Body of pancreas (tissue), 4 donors: ENCODE measurements at regions not wholly inside any gene's neighbourhood (a gene's known extent, or its start where the extent isn't known, plus 50 kb on each side); places are given as distances from the start of the nearest gene placed in this dataset.

ENCODE experiments used
- ATAC-seq: fragments of 150-250 bp; one replicate; pipeline ENCODE4 v1.9.1; 2016
- DNase-seq, 4 donors: peaks; one replicate each; pipeline ENCODE4 v3.0.0-alpha.2; 2019
- H3K27ac ChIP-seq, 4 donors: fragments of 200-600 bp; sonication (generic); 1 replicate in 3 of 4; 2 replicates in 1 of 4; pipeline versions ENCODE4 v1.5.1 to v1.6.1; 2016 to 2019; ENCODE audit warnings: mild to moderate bottlenecking in 1 of 4, mixed read lengths in 1 of 4, moderate library complexity in 1 of 4
- H3K27me3 ChIP-seq, 2 donors: fragments of 200-600 bp; sonication (generic); one replicate each; pipeline ENCODE4 v1.6.0; 2016; ENCODE audit warnings: mild to moderate bottlenecking in 1 of 2
- H3K36me3 ChIP-seq, 2 donors: fragments of 200-600 bp; sonication (generic); replicated peaks in 1 of 2; 2 replicates each; pipeline ENCODE4 v1.5.1; 2016; ENCODE audit warnings: low read depth in 2 of 2; ENCODE audit not compliant: insufficient read depth in 1 of 2
- H3K4me1 ChIP-seq: fragments of 200-600 bp; sonication (generic); one replicate; pipeline ENCODE4 v1.6.0; 2016
- H3K4me3 ChIP-seq, 2 donors: fragments of 200-600 bp; sonication (generic); 1 replicate in 1 of 2; 2 replicates in 1 of 2; pipeline ENCODE4 v1.5.1; 2016 to 2019
- H3K9me3 ChIP-seq, 3 donors: fragments of 200-600 bp; sonication (generic); 1 replicate in 2 of 3; 2 replicates in 1 of 3; pipeline ENCODE4 v1.5.1; 2016
- POLR2A ChIP-seq, 3 donors: fragments of 450-650 bp; IDR thresholded peaks; one replicate each; pipeline ENCODE4 v1.6.1; 2016; ENCODE audit warnings: antibody characterized with exemption in 3 of 3, mild to moderate bottlenecking in 2 of 3
- WGBS, 2 donors: methylation state at CpG; one replicate each; pipeline ENCODE4 v1.1.5; 2017; 5-methylcytosine and 5-hydroxymethylcytosine counted together
- intact Hi-C: fragments of 100-400 bp; cut with DNase I; formaldehyde crosslinking; loops from one replicate; pipeline ENCODE4 v1.15.1; 2023
- TF ChIP-seq, protein P1 (sequence below), 7 experiments: fragments of 450-650 bp in 4 of 7; fragments of 200-600 bp in 3 of 7; sonication (generic) in 3 of 7; IDR thresholded peaks; one replicate each; pipeline ENCODE4 v1.5.1; 2016 to 2019; ENCODE audit warnings: antibody characterized with exemption in 7 of 7

GRCh38 chr16:87085441-87085840 lies 231.8 kb downstream of the C16orf95 start:
- intact Hi-C loops = no loop called here
- Histone ChIP-seq H3K27ac (no peak overlapping the region), H3K36me3 (no peaks in the 10 kb centered on the region), H3K4me1 (no peaks in the 10 kb centered on the region), H3K4me3 (no peak overlapping the region), H3K27me3 (no peaks in the 10 kb centered on the region), H3K9me3 (peaks cover 0 to 14% (median 0%) of the 10 kb centered on the region in 3 donors)
- DNase-seq (no peak), ATAC-seq (no peak)
- TF ChIP-seq, protein P1, sequence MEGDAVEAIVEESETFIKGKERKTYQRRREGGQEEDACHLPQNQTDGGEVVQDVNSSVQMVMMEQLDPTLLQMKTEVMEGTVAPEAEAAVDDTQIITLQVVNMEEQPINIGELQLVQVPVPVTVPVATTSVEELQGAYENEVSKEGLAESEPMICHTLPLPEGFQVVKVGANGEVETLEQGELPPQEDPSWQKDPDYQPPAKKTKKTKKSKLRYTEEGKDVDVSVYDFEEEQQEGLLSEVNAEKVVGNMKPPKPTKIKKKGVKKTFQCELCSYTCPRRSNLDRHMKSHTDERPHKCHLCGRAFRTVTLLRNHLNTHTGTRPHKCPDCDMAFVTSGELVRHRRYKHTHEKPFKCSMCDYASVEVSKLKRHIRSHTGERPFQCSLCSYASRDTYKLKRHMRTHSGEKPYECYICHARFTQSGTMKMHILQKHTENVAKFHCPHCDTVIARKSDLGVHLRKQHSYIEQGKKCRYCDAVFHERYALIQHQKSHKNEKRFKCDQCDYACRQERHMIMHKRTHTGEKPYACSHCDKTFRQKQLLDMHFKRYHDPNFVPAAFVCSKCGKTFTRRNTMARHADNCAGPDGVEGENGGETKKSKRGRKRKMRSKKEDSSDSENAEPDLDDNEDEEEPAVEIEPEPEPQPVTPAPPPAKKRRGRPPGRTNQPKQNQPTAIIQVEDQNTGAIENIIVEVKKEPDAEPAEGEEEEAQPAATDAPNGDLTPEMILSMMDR (IDR thresholded peaks at IDR 0.05) = no peak
- no peak for TF ChIP-seq POLR2A (IDR thresholded peaks at IDR 0.05)
- WGBS, 2 donors = 80 to 86% methylated on average over 5 of the region's 5 CpGs

DNA sequence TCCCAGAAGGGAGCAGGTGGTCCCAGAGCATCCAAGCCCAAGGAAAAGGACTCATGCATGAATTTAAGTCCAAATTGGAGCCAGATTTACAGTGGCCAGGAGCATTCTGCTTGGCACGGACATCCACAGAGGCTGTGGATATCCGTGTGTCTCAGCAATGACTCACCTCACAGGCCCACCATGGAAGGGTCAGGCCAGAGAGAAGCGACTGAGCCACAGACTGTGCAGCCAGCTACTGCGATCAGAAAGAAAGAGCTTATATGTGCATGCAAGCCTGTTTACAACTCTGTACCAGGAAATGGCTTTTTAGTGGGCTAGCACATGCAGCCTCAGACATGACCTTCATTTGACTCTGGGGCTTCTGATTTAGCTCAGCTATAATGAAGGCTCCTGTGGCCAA lies 231.0 kb downstream of the C16orf95 start:
- WGBS, 2 donors = 80 to 86% methylated on average over 4 of the region's 4 CpGs
- intact Hi-C loops = no loop called here
- ATAC-seq (no peak), DNase-seq (no peak)
- H3K4me3 ChIP-seq = no peak overlapping the region
- H3K27me3 ChIP-seq = no peaks in the 10 kb centered on the region
- no peaks in the 10 kb centered on the region for H3K36me3 ChIP-seq
- H3K4me1 ChIP-seq = no peaks in the 10 kb centered on the region
- H3K27ac ChIP-seq = no peak overlapping the region
- peaks cover 0 to 11% (median 0%) of the 10 kb centered on the region in 3 donors for H3K9me3 ChIP-seq
- TF ChIP-seq POLR2A (IDR thresholded peaks at IDR 0.05) = no peak
- TF ChIP-seq, protein P1 (IDR thresholded peaks at IDR 0.05) = no peak

- Histone ChIP-seq H3K36me3 (no peaks in the 10 kb centered on the region), H3K27me3 (no peaks in the 10 kb centered on the region), H3K4me1 (no peaks in the 10 kb centered on the region), H3K4me3 (no peak overlapping the region), H3K9me3 (peaks cover 0 to 6% (median 0%) of the 10 kb centered on the region in 3 donors), H3K27ac (no peak overlapping the region)
- intact Hi-C loops = no loop called here
- ATAC-seq (no peak), DNase-seq (no peak)
- TF ChIP-seq, protein P1 (IDR thresholded peaks at IDR 0.05) = no peak
- no peak for TF ChIP-seq POLR2A (IDR thresholded peaks at IDR 0.05)
Observed at GRCh38 chr16:87086575-87086974, 230.6 kb downstream of the C16orf95 start.

GRCh38 chr16:87092958-87093357 lies 224.2 kb downstream of the C16orf95 start:
- H3K4me1 ChIP-seq = peaks cover 44% of the 10 kb centered on the region
- ATAC-seq = peak; percentile 34
- H3K27ac ChIP-seq = no peak overlapping the region
- intact Hi-C loops = no loop called here
- 36 to 37% methylated on average over 5 of the region's 5 CpGs for WGBS, 2 donors
- H3K27me3 ChIP-seq = no peaks in the 10 kb centered on the region
- no peak overlapping the region for H3K4me3 ChIP-seq
- peak in 2 of 4 donors; percentile 41 to 57 for DNase-seq
- TF ChIP-seq POLR2A (IDR thresholded peaks at IDR 0.05) = no peak
- TF ChIP-seq, protein P1 (IDR thresholded peaks at IDR 0.05) = no peak
- no peaks in the 10 kb centered on the region for H3K36me3 ChIP-seq
- no peaks in the 10 kb centered on the region for H3K9me3 ChIP-seq

GRCh38 chr16:87093804-87094555 lies 223.2 kb downstream of the C16orf95 start:
- DNase-seq (peak in 2 of 4 donors; percentile 10 to 34), ATAC-seq (no peak)
- 64 to 68% methylated on average over 9 to 17 of the region's 18 CpGs for WGBS, 2 donors
- H3K4me1 ChIP-seq = peaks cover 54% of the 10 kb centered on the region
- no peaks in the 10 kb centered on the region for H3K27me3 ChIP-seq
- H3K9me3 ChIP-seq = no peaks in the 10 kb centered on the region
- no peak overlapping the region for H3K4me3 ChIP-seq
- no peak for TF ChIP-seq POLR2A (IDR thresholded peaks at IDR 0.05)
- TF ChIP-seq, protein P1 (IDR thresholded peaks at IDR 0.05) = no peak
- intact Hi-C loops = no loop called here
- no peaks in the 10 kb centered on the region for H3K36me3 ChIP-seq
- H3K27ac ChIP-seq = peak overlapping the region in 3 of 4 donors; percentile 40 to 60 (median 45)
